ENCODE measurements at regions not wholly inside any gene's neighbourhood (a gene's known extent, or its start where the extent isn't known, plus 50 kb on each side); places are given as distances from the start of the nearest gene placed in this dataset.

DNA sequence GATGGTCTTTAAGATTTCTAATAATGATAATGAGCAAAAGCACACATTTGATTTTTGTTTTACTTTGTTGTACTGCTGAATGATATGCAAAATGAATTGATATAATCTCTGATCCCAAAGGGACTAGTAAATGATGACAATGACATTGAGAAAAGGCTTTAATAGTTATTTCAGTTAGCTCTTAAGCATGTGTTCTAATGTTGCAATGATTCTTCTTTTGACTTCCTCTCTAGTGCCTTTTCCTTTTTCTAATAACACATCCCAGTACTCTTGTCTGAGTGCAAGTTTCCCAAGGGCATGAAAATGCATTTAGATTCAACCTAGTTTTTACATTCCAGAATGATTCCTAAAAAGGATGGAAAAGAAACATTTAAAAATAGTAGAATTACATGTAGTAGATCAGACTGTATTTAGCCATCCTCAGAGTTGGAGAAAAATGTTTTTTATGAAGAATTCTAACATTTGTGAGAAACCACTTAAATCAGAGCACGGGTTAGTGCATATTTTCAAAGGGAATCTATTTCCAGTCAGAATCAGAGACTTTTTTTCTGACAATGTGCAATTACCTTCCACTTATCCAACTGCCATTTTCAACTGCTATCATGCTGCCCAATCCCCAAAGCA lies 508.8 kb downstream of the C4orf33 start:
- Histone ChIP-seq H3K9me3 (ENCODE audit: control insufficient read depth, insufficient read depth, low read depth, low read length) (no peaks in the 10 kb centered on the region), H3K36me3 (ENCODE audit: control insufficient read depth in 2 of 2, insufficient read depth in 1 of 2, low read length in 2 of 2) (no peaks in the 10 kb centered on the region), H3K4me1 (ENCODE audit: control insufficient read depth, insufficient read depth, low read length) (no peaks in the 10 kb centered on the region), H3K27ac (ENCODE audit: extremely low read depth, low read depth, low read length) (no peak overlapping the region), H3K4me3 (ENCODE audit: low read depth, low read length) (no peak overlapping the region)
- TF ChIP-seq RBAK (tag by site-specific recombination; IDR thresholded peaks at IDR 0.05), result no peak
- TF ChIP-seq, protein P1, sequence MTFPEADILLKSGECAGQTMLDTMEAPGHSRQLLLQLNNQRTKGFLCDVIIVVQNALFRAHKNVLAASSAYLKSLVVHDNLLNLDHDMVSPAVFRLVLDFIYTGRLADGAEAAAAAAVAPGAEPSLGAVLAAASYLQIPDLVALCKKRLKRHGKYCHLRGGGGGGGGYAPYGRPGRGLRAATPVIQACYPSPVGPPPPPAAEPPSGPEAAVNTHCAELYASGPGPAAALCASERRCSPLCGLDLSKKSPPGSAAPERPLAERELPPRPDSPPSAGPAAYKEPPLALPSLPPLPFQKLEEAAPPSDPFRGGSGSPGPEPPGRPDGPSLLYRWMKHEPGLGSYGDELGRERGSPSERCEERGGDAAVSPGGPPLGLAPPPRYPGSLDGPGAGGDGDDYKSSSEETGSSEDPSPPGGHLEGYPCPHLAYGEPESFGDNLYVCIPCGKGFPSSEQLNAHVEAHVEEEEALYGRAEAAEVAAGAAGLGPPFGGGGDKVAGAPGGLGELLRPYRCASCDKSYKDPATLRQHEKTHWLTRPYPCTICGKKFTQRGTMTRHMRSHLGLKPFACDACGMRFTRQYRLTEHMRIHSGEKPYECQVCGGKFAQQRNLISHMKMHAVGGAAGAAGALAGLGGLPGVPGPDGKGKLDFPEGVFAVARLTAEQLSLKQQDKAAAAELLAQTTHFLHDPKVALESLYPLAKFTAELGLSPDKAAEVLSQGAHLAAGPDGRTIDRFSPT (tag by site-specific recombination; IDR thresholded peaks at IDR 0.05), result no peak
- TF ChIP-seq ZNF221 (tag by site-specific recombination; IDR thresholded peaks at IDR 0.05; ENCODE audit: borderline replicate concordance), result no peak
- no peak for TF ChIP-seq BCL11A (tag by site-specific recombination; IDR thresholded peaks at IDR 0.05; ENCODE audit: low read depth)
- TF ChIP-seq SETDB1 (IDR thresholded peaks at IDR 0.05; ENCODE audit: insufficient read length, low read length), result no peak
- ChIA-PET POLR2A (no interaction called here), CTCF (no interaction called here)

DNA sequence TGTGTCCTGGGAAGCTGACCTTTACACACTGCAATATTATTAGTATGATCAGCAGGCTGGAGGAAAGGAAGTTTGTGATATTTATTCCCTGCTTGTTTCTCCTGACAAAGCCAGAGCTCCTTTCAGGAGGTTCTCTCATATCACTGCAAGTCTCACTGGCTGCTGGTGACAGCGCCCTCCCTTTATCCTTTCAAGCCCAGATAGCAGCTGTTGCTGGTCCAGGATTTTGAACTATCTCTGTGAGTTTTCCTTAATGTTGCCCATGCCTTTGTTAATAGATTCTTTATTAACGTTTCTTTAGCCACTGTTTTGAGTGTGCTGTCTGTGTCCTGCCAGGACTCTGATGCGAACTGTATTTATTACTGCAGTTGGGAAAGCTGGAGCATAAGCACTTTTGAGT lies 518.7 kb downstream of the C4orf33 start:
- ChIA-PET POLR2A (no interaction called here), CTCF (no interaction called here)
- H3K4me3 ChIP-seq (ENCODE audit: low read depth, low read length), result no peak overlapping the region
- TF ChIP-seq ZNF324 (tag by site-specific recombination; IDR thresholded peaks at IDR 0.05) (no peak), WT1 (tag by site-specific recombination; IDR thresholded peaks at IDR 0.05) (no peak), SETDB1 (IDR thresholded peaks at IDR 0.05; ENCODE audit: insufficient read length, low read length) (no peak)
- no peaks in the 10 kb centered on the region for H3K4me1 ChIP-seq (ENCODE audit: control insufficient read depth, insufficient read depth, low read length)
- no peak overlapping the region for H3K27ac ChIP-seq (ENCODE audit: extremely low read depth, low read depth, low read length)
- H3K9me3 ChIP-seq (ENCODE audit: control insufficient read depth, insufficient read depth, low read depth, low read length), result no peaks in the 10 kb centered on the region
- H3K36me3 ChIP-seq (ENCODE audit: control insufficient read depth in 2 of 2, insufficient read depth in 1 of 2, low read length in 2 of 2), result no peaks in the 10 kb centered on the region

DNA sequence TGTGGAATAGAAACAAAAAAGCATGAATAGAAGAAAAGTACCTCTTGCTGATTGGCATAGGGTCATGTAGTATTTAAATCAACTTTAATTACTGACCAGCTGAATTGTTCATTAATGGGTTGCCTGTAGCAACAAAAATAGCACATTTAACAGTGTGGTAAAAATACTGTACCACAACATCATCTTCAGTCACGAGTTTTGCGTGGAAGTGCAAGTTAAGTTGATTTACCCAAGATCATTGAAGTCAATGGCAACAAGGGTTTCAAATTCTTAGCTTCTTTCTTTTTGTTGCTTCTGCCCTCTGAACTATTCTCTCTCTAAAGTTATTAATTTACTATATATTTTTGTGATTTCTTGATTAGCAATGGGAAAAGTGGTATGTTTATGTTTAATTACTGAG lies 526.6 kb downstream of the C4orf33 start:
- no peaks in the 10 kb centered on the region for H3K9me3 ChIP-seq (ENCODE audit: control insufficient read depth, insufficient read depth, low read depth, low read length)
- POLR2A ChIA-PET, result no interaction called here
- no peaks in the 10 kb centered on the region for H3K4me1 ChIP-seq (ENCODE audit: control insufficient read depth, insufficient read depth, low read length)
- no peak overlapping the region for H3K27ac ChIP-seq (ENCODE audit: extremely low read depth, low read depth, low read length)
- no peak overlapping the region for H3K4me3 ChIP-seq (ENCODE audit: low read depth, low read length)
- CTCF ChIA-PET, result no interaction called here
- H3K36me3 ChIP-seq (ENCODE audit: control insufficient read depth in 2 of 2, insufficient read depth in 1 of 2, low read length in 2 of 2), result no peaks in the 10 kb centered on the region
- TF ChIP-seq ZNF175 (tag by site-specific recombination; IDR thresholded peaks at IDR 0.05), result no peak
- no peak for TF ChIP-seq ZNF133 (tag by site-specific recombination; IDR thresholded peaks at IDR 0.05)
- TF ChIP-seq ZNF37A (tag by site-specific recombination; IDR thresholded peaks at IDR 0.05), result no peak
- TF ChIP-seq OSR2 (tag by site-specific recombination; IDR thresholded peaks at IDR 0.05), result no peak
- no peak for TF ChIP-seq ZNF302 (tag by site-specific recombination; IDR thresholded peaks at IDR 0.05; ENCODE audit: low read depth)
- no peak for TF ChIP-seq WT1 (tag by site-specific recombination; IDR thresholded peaks at IDR 0.05)
- no peak for TF ChIP-seq ZNF768 (tag by site-specific recombination; IDR thresholded peaks at IDR 0.05)
- no peak for TF ChIP-seq REPIN1 (tag by site-specific recombination; IDR thresholded peaks at IDR 0.05; ENCODE audit: low read depth)
- TF ChIP-seq, protein P2, sequence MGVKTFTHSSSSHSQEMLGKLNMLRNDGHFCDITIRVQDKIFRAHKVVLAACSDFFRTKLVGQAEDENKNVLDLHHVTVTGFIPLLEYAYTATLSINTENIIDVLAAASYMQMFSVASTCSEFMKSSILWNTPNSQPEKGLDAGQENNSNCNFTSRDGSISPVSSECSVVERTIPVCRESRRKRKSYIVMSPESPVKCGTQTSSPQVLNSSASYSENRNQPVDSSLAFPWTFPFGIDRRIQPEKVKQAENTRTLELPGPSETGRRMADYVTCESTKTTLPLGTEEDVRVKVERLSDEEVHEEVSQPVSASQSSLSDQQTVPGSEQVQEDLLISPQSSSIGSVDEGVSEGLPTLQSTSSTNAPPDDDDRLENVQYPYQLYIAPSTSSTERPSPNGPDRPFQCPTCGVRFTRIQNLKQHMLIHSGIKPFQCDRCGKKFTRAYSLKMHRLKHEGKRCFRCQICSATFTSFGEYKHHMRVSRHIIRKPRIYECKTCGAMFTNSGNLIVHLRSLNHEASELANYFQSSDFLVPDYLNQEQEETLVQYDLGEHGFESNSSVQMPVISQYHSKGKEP (tag by site-specific recombination; IDR thresholded peaks at IDR 0.05), result no peak
- no peak for TF ChIP-seq ZNF324 (tag by site-specific recombination; IDR thresholded peaks at IDR 0.05)
- TF ChIP-seq ZFHX2 (tag by site-specific recombination; conservative IDR thresholded peaks at IDR 0.05), result no peak
- no peak for TF ChIP-seq ZNF571 (tag by site-specific recombination; IDR thresholded peaks at IDR 0.05)
- TF ChIP-seq KLF16 (tag by site-specific recombination; IDR thresholded peaks at IDR 0.05), result no peak

All from HEK293 (cell line).